Effector memory CD8-positive, alpha-beta T cell (primary cell): ENCODE measurements at regions not wholly inside any gene's neighbourhood (a gene's known extent, or its start where the extent isn't known, plus 50 kb on each side); places are given as distances from the start of the nearest gene placed in this dataset.
"Not testable (repeated sequence)": the region's sequence is repeated elsewhere in the genome, so short reads cannot be mapped to it uniquely, and the experiment has no call there.

Experiments used
- ATAC-seq: fragments of 150-1000 bp; cut with Tn5 transposase; replicated peaks from 2 replicates; pipeline ENCODE4 v1.10.0; 2021; ENCODE audit warnings: mild to moderate bottlenecking, moderate library complexity
- DNase-seq, 3 experiments: peaks; one replicate each; pipeline ENCODE4 v3.0.0; 2021
- H3K27ac Mint-ChIP-seq, 2 donors: one replicate each; pipeline ENCODE4 v1.8.0; 2022; ENCODE audit warnings: mild to moderate bottlenecking in 2 of 2, mixed read lengths in 2 of 2, moderate library complexity in 2 of 2
- H3K27me3 Mint-ChIP-seq, 2 donors: one replicate each; pipeline ENCODE4 v1.8.0; 2022; ENCODE audit warnings: mixed read lengths in 2 of 2
- H3K36me3 Mint-ChIP-seq: one replicate; pipeline ENCODE4 v1.8.0; 2022; ENCODE audit warnings: mild to moderate bottlenecking, moderate library complexity, mixed read lengths; ENCODE audit not compliant: insufficient read depth
- H3K4me1 Mint-ChIP-seq, 2 donors: one replicate each; pipeline ENCODE4 v1.8.0; 2022; ENCODE audit warnings: low read depth in 2 of 2, mixed read lengths in 2 of 2
- H3K4me3 Mint-ChIP-seq, 2 donors: one replicate each; pipeline ENCODE4 v1.8.0; 2022; ENCODE audit warnings: mild to moderate bottlenecking in 2 of 2, mixed read lengths in 2 of 2, moderate library complexity in 2 of 2
- H3K9me3 Mint-ChIP-seq, 2 donors: one replicate each; pipeline ENCODE4 v1.8.0; 2022; ENCODE audit warnings: mixed read lengths in 2 of 2

DNA sequence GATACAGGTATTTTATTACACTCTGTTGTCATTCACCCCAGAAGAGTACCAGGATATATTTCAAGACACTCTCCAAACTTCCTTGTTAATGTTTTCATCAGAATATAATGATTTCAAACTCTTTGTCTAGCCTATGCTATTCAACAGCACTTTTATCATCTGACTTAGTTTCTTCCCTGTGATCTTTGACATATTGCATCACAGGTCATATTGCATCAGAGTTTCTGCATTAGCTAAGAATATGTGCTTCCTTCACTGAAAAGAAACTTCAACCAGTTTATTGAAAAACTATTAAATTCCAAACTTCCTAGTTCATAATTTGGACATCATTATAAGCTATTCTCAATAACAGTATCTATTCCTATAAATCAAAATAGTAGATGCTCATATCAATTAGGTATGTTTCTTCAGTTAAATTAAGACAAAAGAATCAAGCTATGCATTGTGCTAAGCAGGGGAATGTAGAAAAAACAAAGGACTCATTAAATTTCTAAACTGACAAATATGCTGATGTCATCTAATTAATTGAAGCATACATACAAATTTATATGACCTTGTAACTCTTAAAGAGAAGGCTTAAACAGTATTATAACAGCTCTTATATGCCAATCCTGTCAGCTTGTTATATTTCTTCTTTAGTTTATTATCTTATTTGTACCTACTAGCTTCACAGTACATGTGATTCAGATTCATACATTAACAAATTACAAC lies 361.8 kb upstream of the LUZP2 start:
- no peak for DNase-seq
- Mint-ChIP-seq H3K27ac (no peak overlapping the region), H3K4me3 (no peak overlapping the region), H3K4me1 (no peaks in the 10 kb centered on the region), H3K27me3 (no peaks in the 10 kb centered on the region), H3K36me3 (no peaks in the 10 kb centered on the region), H3K9me3 (no peaks in the 10 kb centered on the region)
- no peak for ATAC-seq

DNA sequence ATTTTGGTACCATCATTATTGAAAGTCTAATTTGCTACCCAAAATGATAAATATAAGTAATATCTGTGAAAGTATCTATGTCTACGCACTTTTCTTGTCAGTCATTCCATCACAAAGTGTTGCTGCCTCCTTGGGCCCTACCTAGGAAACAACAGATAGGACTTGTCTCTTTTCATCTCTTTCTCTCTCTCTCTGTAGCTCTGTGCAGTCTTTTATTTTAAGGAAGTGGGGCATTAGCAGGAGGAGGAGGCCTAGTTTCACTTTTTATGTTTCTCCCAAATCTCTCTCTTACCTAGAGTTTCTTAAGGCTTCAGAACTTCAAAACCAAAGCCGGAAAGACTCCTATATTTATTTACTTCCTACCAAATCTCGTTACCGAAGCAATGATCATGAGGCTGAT lies 354.8 kb upstream of the LUZP2 start:
- Mint-ChIP-seq H3K27me3 (no peaks in the 10 kb centered on the region), H3K4me1 (peaks cover 0 to 2% of the 10 kb centered on the region in 2 donors), H3K9me3 (peaks cover 0 to 6% of the 10 kb centered on the region in 2 donors), H3K36me3 (no peaks in the 10 kb centered on the region), H3K4me3 (no peak overlapping the region), H3K27ac (no peak overlapping the region)
- DNase-seq (no peak), ATAC-seq (no peak)

DNA sequence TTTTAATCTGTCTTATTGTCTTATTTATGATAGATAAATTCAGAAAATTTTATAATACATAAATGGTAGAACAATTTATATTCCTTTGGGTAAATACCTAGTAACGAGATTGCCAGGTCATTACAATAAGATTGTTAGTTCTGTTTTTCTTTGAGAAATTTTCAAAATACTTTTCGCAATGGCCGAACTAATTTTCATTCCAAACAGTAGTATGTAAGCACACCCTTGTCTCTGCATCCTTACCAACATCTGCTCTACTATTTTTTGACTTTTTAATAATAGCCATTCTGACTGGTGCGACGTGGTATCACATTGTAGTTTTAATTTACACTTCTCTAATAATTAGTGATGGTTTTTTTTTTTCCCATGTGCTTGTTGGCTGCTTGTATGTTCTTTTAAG lies 351.4 kb upstream of the LUZP2 start:
- Mint-ChIP-seq H3K27me3 (no peaks in the 10 kb centered on the region), H3K27ac (no peak overlapping the region), H3K36me3 (peaks cover 3% of the 10 kb centered on the region), H3K9me3 (peaks cover 0 to 13% of the 10 kb centered on the region in 2 donors), H3K4me1 (peaks cover 0 to 2% of the 10 kb centered on the region in 2 donors), H3K4me3 (no peak overlapping the region)
- no peak for DNase-seq
- no peak for ATAC-seq

DNA sequence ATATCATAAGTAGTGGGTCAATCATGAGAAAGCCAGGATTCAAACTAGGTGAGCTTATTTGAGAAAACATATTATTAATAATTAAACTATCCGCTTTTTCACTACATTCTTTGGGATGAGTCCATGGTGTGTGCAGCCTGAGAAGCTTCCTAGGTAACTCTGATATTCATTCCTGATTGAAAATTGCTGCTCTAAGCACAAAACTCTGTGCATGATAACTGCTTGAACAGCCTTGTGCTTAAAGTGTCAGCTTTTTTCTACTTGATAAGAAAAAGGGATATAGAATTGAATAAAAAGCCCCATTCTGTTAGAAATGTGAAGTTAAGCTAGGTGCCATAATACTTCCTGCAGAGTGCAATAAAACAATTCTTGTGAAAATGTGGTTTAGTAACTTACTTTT lies 343.5 kb upstream of the LUZP2 start:
- H3K4me3 Mint-ChIP-seq, result no peak overlapping the region
- H3K9me3 Mint-ChIP-seq, result peaks cover 6 to 11% of the 10 kb centered on the region in 2 donors
- H3K27me3 Mint-ChIP-seq, result no peaks in the 10 kb centered on the region

DNA sequence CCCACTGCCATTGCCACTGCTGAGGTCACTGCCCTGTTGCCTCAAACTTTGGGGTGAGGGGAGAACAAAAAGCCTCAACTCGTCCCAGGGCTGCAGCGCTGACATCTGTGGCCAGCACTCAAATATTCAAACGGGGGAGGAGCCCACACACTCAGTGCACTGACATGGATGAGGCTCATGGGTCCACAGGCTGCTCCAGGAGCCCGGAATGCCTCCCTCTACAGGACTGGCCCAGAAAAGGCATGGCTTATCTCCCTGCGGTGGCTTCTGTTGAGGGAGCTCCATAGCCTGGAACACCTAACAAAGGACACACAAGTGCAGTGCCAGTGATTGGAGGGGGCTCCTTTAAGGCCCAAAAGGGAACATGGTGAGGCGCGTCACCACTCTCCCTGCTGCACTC lies 341.1 kb upstream of the LUZP2 start:
- peaks cover 6% of the 10 kb centered on the region in 2 donors for H3K9me3 Mint-ChIP-seq
- H3K27ac Mint-ChIP-seq, result no peak overlapping the region
- H3K4me1 Mint-ChIP-seq, result no peaks in the 10 kb centered on the region
- DNase-seq (no peak), ATAC-seq (no peak)
- no peaks in the 10 kb centered on the region for H3K36me3 Mint-ChIP-seq
- H3K27me3 Mint-ChIP-seq, result no peaks in the 10 kb centered on the region
- no peak overlapping the region for H3K4me3 Mint-ChIP-seq

More for the DNA sequence above, 343.5 kb upstream of the LUZP2 start:
- Mint-ChIP-seq H3K27ac (no peak overlapping the region), H3K4me1 (no peaks in the 10 kb centered on the region), H3K36me3 (peaks cover 3% of the 10 kb centered on the region)
- DNase-seq, result no peak
- ATAC-seq, result no peak

DNA sequence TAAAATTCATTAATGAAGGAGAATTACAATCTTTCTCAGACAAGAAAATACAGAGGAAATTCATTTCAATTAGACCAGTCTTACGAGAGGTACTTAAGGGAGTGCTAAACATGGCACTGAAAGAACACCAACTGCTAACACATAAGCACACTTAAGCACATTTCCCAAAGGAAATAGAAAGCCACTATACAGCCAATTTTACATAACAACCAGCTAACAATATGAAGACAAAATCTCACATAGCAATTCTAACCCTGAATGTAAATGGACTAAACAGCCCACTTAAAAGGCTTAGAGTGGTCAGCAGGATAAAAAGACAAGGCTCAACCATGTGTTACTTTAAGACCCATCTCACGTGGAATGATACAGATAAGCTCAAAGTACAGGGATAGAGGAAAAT lies 339.5 kb upstream of the LUZP2 start:
- Mint-ChIP-seq H3K27ac (no peak overlapping the region), H3K9me3 (peaks cover 6 to 7% of the 10 kb centered on the region in 2 donors), H3K4me1 (no peaks in the 10 kb centered on the region), H3K4me3 (no peak overlapping the region), H3K27me3 (no peaks in the 10 kb centered on the region), H3K36me3 (no peaks in the 10 kb centered on the region)
- no peak for ATAC-seq
- DNase-seq, result no peak

DNA sequence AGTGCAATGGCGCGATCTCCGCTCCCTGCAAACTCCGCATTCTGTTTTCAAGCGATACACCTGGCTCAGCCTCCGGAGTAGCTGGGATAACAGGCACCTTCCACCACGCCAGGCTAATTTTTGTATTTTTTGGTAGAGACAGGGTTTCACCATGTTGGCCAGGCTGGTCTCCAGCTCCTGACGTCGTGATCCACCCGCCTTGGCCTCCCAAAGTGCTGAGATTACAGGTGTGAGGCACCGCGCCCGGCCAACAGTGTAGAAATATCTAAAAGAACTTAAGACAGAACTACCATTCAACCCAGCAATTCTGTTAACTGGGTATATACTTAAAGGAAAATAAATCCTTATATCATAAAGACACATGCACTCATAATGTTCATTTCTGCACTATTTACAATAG lies 335.3 kb upstream of the LUZP2 start:
- DNase-seq (no peak), ATAC-seq (no peak)
- Mint-ChIP-seq H3K27ac (no peak overlapping the region), H3K9me3 (peaks cover 0 to 1% of the 10 kb centered on the region in 2 donors), H3K4me3 (no peak overlapping the region), H3K4me1 (no peaks in the 10 kb centered on the region), H3K27me3 (no peaks in the 10 kb centered on the region), H3K36me3 (no peaks in the 10 kb centered on the region)

DNA sequence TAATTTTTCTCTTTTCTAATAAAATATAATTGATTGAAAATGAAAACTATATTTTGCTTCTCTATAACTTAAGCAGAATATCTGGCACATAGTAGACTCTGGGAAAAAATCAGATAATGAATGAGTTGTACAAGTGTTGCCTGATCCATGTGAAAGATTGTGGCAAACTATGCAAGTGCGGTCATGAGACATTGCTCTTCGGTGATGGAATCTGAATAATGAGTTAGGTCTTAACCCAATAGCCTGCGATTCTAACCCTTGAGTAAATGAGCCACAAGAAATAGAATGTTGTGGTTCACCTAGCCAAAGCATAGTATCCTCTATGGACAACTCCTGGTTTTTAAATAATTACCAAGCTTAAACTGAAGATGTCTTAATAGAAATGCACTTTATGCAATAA lies 333.7 kb upstream of the LUZP2 start:
- Mint-ChIP-seq H3K36me3 (no peaks in the 10 kb centered on the region), H3K4me3 (no peak overlapping the region), H3K4me1 (no peaks in the 10 kb centered on the region), H3K9me3 (peaks cover 0 to 1% of the 10 kb centered on the region in 2 donors), H3K27ac (no peak overlapping the region), H3K27me3 (no peaks in the 10 kb centered on the region)
- no peak for ATAC-seq
- DNase-seq, result no peak

DNA sequence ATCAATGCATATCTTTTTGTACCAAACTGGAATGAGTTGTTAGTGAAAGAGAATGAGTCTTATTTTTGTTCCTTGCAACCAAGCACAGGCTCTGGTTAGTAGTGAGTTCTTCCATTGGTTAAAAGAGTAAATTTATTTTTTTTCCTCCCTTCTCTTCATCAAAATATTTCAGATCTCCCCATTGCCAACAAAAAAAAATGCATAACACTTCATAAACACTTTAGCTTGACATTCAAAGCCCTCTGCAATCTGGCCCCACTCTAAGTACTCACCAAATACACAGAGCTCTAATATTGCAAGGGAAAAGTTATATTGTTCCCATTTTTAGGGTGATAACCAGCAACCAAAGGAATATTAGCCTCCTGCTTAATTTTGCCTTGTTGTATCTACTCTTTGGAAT lies 333.0 kb upstream of the LUZP2 start:
- H3K36me3 Mint-ChIP-seq, result no peaks in the 10 kb centered on the region
- no peak overlapping the region for H3K27ac Mint-ChIP-seq
- H3K4me3 Mint-ChIP-seq, result no peak overlapping the region
- ATAC-seq (no peak), DNase-seq (no peak)
- no peaks in the 10 kb centered on the region for H3K4me1 Mint-ChIP-seq
- peaks cover 0 to 1% of the 10 kb centered on the region in 2 donors for H3K9me3 Mint-ChIP-seq
- no peaks in the 10 kb centered on the region for H3K27me3 Mint-ChIP-seq

DNA sequence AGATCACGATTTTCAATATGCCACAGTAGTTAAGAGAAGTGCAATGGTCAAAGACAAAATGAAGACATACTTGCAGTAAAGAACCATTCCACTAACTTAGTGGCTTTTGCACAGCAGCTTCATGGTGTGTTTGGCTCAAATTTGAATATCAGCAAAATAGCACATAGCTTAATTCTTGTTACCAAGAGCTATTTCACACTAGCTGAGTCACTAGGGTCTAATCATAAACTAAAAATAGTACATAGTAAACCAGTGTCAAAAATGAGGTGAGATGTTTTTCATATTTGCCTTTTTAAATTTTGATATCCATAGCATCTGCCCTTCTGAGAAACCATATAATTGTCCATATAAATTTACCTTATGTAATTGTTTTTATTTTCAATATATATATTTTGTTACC lies 325.0 kb upstream of the LUZP2 start:
- H3K4me1 Mint-ChIP-seq, result no peaks in the 10 kb centered on the region
- peaks cover 0 to 1% of the 10 kb centered on the region in 2 donors for H3K9me3 Mint-ChIP-seq
- no peak overlapping the region for H3K4me3 Mint-ChIP-seq
- H3K27ac Mint-ChIP-seq, result no peak overlapping the region
- DNase-seq (no peak), ATAC-seq (no peak)
- no peaks in the 10 kb centered on the region for H3K36me3 Mint-ChIP-seq
- H3K27me3 Mint-ChIP-seq, result no peaks in the 10 kb centered on the region

DNA sequence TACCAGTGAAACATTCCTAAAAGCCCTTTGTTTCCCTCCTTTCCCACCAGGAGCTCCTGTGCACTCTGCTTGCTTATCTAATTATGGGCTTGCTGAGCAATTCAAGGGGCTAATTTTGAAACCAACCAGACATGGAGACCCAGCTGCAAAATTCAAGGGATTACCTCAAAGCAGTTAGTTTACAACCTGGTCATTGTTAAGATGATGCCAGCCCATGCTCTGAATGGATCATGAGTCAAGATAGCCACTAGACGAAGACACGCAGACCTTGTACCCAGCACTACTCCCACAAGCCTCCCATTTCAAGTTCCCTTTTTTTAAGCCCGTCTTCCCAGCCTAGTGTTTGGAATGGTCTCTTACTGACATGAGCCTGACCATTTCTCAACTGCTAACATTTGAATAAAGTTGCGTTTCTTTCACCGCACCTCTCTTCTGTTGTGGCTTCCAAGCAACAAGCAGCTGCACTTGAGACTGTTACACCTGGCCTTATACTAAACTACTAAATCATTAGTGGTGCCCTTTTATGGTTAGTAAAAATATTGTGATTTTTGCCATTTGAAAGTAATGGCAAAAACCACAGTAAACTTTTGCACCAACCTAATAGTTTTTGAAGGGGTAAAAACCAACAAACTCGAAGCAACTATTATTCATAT lies 315.3 kb upstream of the LUZP2 start:
- Mint-ChIP-seq H3K27me3 (no peaks in the 10 kb centered on the region), H3K4me1 (no peaks in the 10 kb centered on the region), H3K9me3 (peaks cover 0 to 14% of the 10 kb centered on the region in 2 donors), H3K36me3 (no peaks in the 10 kb centered on the region), H3K4me3 (no peak overlapping the region), H3K27ac (no peak overlapping the region)
- DNase-seq, result no peak
- ATAC-seq, result no peak

DNA sequence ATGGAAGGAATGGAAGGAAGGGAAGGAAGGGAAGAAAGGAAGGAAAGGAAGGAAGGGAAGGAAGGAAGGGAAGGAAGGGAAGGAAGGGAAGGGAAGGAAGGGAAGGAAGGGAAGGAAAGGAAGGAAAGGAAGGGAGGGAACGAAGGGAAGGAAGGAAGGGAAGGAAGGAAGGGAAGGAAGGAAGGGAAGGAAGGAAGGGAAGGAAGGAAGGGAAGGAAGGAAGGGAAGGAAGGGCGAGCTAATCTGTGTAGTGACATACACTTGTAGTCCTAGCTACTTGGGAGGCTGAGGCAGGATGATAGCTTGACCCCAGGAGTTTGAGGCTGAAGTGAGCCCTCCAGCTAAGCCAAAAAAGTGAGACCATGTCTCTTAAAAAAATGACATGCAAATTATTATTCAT lies 311.3 kb upstream of the LUZP2 start:
- DNase-seq, H3K4me1 Mint-ChIP-seq, ATAC-seq, H3K27ac Mint-ChIP-seq, H3K4me3 Mint-ChIP-seq, H3K27me3 Mint-ChIP-seq, H3K36me3 Mint-ChIP-seq: not testable (repeated sequence)
- peaks cover 0 to 12% of the 10 kb centered on the region in 2 donors for H3K9me3 Mint-ChIP-seq

DNA sequence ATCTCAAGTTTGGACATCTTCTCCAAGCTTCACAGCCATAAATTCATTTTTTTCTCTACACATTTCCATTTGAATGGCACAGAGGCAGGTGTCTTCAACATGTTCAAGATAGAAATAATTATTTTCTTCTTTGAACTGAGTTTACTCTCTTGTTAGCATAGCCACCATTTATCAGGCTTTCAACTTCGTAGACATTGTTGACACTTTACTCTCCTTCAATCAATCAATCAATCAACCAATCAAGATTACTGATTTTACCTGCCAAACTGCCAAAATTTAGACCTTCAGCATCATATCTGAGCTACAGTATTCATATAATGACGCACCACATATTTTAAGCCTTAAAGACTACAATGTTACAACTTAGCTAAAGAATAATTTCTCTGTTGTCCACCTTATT lies 300.1 kb upstream of the LUZP2 start:
- H3K9me3 Mint-ChIP-seq, result peaks cover 9 to 13% of the 10 kb centered on the region in 2 donors

DNA sequence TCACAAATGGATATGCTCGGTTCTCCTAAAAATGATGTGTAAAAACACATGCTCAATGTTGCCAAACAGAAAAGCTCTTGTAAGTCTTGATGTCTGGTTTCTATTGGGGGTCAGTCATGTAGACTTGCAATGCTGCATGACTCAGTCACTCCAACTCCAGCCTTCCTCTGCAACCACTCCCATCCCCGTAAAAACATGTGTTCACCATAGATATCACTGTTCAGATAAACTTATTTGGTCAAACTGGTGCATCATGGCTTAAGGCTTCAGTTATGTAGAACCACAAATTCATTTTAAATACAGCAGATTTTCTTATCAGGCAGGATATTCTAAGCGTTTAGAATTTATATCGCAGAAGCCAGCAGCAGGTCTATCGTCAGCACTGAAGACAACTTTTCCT lies 298.4 kb upstream of the LUZP2 start:
- no peaks in the 10 kb centered on the region for H3K36me3 Mint-ChIP-seq
- no peak for ATAC-seq

More for the DNA sequence above, 300.1 kb upstream of the LUZP2 start:
- Mint-ChIP-seq H3K27me3 (no peaks in the 10 kb centered on the region), H3K4me1 (no peaks in the 10 kb centered on the region), H3K4me3 (no peak overlapping the region), H3K27ac (no peak overlapping the region), H3K36me3 (no peaks in the 10 kb centered on the region)
- DNase-seq, result no peak
- ATAC-seq, result no peak

More for the DNA sequence above, 298.4 kb upstream of the LUZP2 start:
- Mint-ChIP-seq H3K4me3 (no peak overlapping the region), H3K9me3 (peaks cover 6 to 8% of the 10 kb centered on the region in 2 donors), H3K4me1 (no peaks in the 10 kb centered on the region), H3K27me3 (no peaks in the 10 kb centered on the region), H3K27ac (no peak overlapping the region)
- no peak for DNase-seq
